ENCODE measurements at regions not wholly inside any gene's neighbourhood (a gene's known extent, or its start where the extent isn't known, plus 50 kb on each side); places are given as distances from the start of the nearest gene placed in this dataset.

- no peak overlapping the region for H3K27ac ChIP-seq
- in situ Hi-C loops (cut with HindIII; ENCODE audit: low pct_ligation_motif_present, low sequenced_read_pairs): no loop called here
- no peak for DNase-seq
- no peak overlapping the region for H3K4me3 ChIP-seq (ENCODE audit: low read depth, low read length)
- H3K27me3 ChIP-seq (replicated peaks): no peaks in the 10 kb centered on the region
- no peak for TF ChIP-seq CTCF (IDR thresholded peaks at IDR 0.05; ENCODE audit: low read depth, low read length, missing control alignments)
- no peaks in the 10 kb centered on the region for H3K36me3 ChIP-seq (replicated peaks)
These were observed 113.0 kb upstream of the SELENOP start for GRCh38 chr5:42924686-42925085.

DNA sequence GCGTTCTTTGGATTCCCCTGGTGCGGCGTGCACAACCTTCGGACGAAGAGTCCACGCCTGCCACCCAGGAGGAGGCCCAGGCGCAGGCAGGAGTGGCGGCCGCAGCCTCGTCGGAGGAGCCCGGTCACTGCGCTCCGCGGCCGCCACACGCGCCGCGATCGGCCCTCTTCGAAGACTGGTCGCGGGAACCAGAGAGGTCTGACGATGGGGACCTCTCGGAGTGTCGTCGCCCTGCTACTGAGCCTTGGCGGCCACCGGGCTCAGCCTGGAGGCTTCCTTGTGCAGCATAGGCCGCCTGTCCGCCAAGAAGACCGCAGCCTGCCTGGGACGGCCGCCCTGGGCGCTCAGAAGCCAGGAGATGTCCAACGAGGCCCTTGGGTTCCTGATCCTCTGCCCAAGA lies 112.5 kb upstream of the SELENOP start:
- in situ Hi-C loops (cut with HindIII; ENCODE audit: low pct_ligation_motif_present, low sequenced_read_pairs): no loop called here
- Histone ChIP-seq H3K4me3 (ENCODE audit: low read depth, low read length) (no peak overlapping the region), H3K36me3 (replicated peaks) (no peaks in the 10 kb centered on the region), H3K27me3 (replicated peaks) (no peaks in the 10 kb centered on the region), H3K27ac (no peak overlapping the region)
- TF ChIP-seq CTCF (IDR thresholded peaks at IDR 0.05; ENCODE audit: low read depth, low read length, missing control alignments): no peak
- DNase-seq: no peak

GRCh38 chr5:42923710-42924109 lies 112.0 kb upstream of the SELENOP start:
- H3K36me3 ChIP-seq (replicated peaks): no peaks in the 10 kb centered on the region
- in situ Hi-C loops (cut with HindIII; ENCODE audit: low pct_ligation_motif_present, low sequenced_read_pairs): no loop called here
- no peak overlapping the region for H3K4me3 ChIP-seq (ENCODE audit: low read depth, low read length)
- H3K27ac ChIP-seq: no peak overlapping the region
- TF ChIP-seq CTCF (IDR thresholded peaks at IDR 0.05; ENCODE audit: low read depth, low read length, missing control alignments): no peak
- no peak for DNase-seq
- H3K27me3 ChIP-seq (replicated peaks): no peaks in the 10 kb centered on the region

GRCh38 chr5:42919600-42919999 lies 107.9 kb upstream of the SELENOP start:
- H3K4me3 ChIP-seq (ENCODE audit: low read depth, low read length): no peak overlapping the region
- no peak overlapping the region for H3K27ac ChIP-seq
- no peak for TF ChIP-seq CTCF (IDR thresholded peaks at IDR 0.05; ENCODE audit: low read depth, low read length, missing control alignments)
- in situ Hi-C loops (cut with HindIII; ENCODE audit: low pct_ligation_motif_present, low sequenced_read_pairs): no loop called here
- H3K36me3 ChIP-seq (replicated peaks): no peaks in the 10 kb centered on the region
- H3K27me3 ChIP-seq (replicated peaks): no peaks in the 10 kb centered on the region
- DNase-seq: no peak

DNA sequence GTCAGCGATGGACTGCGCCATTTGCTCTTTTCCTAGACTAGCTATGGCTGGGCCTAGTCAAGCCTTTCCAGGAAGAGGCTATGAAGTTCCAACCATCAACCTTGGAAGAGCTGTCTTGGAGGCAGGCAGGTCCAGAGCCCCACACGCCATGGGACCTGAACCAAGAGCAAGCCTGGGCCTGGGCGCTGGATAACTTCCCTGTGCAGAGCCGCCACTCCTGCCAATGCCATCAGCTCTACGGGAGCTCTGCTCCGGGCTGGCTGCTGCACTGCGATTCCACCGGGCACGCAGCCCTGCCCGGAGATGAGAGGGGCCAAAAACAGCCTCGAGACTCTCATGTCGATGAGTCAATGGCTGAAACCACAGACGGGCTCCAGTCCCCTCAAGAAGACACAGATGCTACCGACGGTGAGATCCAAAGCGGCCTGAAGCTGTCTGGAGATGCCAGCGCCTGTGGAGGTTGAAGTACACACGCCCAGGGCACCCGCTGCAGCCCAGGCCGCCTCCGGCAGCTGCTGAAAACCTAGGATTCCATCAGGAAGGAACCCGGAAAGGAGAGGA lies 103.7 kb upstream of the SELENOP start:
- DNase-seq: no peak
- in situ Hi-C loops (cut with HindIII; ENCODE audit: low pct_ligation_motif_present, low sequenced_read_pairs): no loop called here
- no peaks in the 10 kb centered on the region for H3K27me3 ChIP-seq (replicated peaks)
- no peak overlapping the region for H3K27ac ChIP-seq
- no peaks in the 10 kb centered on the region for H3K36me3 ChIP-seq (replicated peaks)
- TF ChIP-seq CTCF (IDR thresholded peaks at IDR 0.05; ENCODE audit: low read depth, low read length, missing control alignments): no peak
- no peak overlapping the region for H3K4me3 ChIP-seq (ENCODE audit: low read depth, low read length)

- TF ChIP-seq CTCF (IDR thresholded peaks at IDR 0.05; ENCODE audit: low read depth, low read length, missing control alignments): peak; percentile 79
- Histone ChIP-seq H3K27ac (no peak overlapping the region), H3K36me3 (replicated peaks) (no peaks in the 10 kb centered on the region), H3K27me3 (replicated peaks) (peaks cover under 1% of the 10 kb centered on the region), H3K4me3 (ENCODE audit: low read depth, low read length) (no peak overlapping the region)
- in situ Hi-C loops (cut with HindIII; ENCODE audit: low pct_ligation_motif_present, low sequenced_read_pairs): no loop called here
- peak; percentile 51 for DNase-seq
These were observed 100.6 kb upstream of the SELENOP start for GRCh38 chr5:42912184-42912798.
